GM10248 (cell line): ENCODE measurements at regions not wholly inside any gene's neighbourhood (a gene's known extent, or its start where the extent isn't known, plus 50 kb on each side); places are given as distances from the start of the nearest gene placed in this dataset.

ENCODE experiments used
- CTCF ChIA-PET: fragments of 300-600 bp; sonication (Branson Sonifier 250); formaldehyde crosslinking; extraction: SDS; loops from one replicate; lab custom pipeline; 2021; ENCODE audit warnings: antibody characterized with exemption; lab: Yijun Ruan, JAX
- POLR2A ChIA-PET: fragments of 350-650 bp; sonication (Branson Sonifier 250); formaldehyde crosslinking; extraction: SDS; loops from one replicate; lab custom pipeline; 2020; ENCODE audit warnings: antibody characterized with exemption; lab: Yijun Ruan, JAX
- DNase-seq: peaks from one replicate; pipeline ENCODE4 v3.0.0; 2012; ENCODE audit errors: extremely low spot score
- CTCF ChIP-seq: IDR thresholded peaks from 2 replicates; pipeline ENCODE4 v1.5.1; 2012; ENCODE audit warnings: mild to moderate bottlenecking, low read depth; ENCODE audit errors: extremely low read depth, missing control alignments, control extremely low read depth

DNA sequence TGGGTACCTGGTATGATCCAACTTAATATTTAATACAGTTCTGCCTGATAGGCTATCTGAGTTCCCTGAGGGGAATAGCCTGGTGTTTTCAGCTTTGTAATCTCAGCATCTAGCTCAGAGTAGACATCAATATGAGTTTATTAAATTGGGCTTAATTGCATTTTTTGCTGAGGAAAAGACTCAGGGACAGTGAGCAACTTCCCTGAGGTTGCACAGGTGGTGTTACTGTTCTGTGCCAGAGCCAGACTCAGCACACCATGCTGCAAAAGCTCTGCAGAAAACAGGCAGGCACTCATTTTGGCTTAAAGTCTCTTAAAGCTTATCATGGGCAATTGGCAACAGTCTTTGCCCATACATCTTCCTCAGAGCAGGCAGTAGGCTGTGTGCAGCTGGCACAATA lies 90.5 kb upstream of the JUN start:
- POLR2A ChIA-PET: no interaction called here
- CTCF ChIA-PET: interaction anchor here (0.9 to 1.5 kb wide), 3 partner anchors 9 to 27 kb away, joined by 3 read pairs; no protein-coding TSS in a partner anchor
- DNase-seq: no peak
- TF ChIP-seq CTCF: no peak

DNA sequence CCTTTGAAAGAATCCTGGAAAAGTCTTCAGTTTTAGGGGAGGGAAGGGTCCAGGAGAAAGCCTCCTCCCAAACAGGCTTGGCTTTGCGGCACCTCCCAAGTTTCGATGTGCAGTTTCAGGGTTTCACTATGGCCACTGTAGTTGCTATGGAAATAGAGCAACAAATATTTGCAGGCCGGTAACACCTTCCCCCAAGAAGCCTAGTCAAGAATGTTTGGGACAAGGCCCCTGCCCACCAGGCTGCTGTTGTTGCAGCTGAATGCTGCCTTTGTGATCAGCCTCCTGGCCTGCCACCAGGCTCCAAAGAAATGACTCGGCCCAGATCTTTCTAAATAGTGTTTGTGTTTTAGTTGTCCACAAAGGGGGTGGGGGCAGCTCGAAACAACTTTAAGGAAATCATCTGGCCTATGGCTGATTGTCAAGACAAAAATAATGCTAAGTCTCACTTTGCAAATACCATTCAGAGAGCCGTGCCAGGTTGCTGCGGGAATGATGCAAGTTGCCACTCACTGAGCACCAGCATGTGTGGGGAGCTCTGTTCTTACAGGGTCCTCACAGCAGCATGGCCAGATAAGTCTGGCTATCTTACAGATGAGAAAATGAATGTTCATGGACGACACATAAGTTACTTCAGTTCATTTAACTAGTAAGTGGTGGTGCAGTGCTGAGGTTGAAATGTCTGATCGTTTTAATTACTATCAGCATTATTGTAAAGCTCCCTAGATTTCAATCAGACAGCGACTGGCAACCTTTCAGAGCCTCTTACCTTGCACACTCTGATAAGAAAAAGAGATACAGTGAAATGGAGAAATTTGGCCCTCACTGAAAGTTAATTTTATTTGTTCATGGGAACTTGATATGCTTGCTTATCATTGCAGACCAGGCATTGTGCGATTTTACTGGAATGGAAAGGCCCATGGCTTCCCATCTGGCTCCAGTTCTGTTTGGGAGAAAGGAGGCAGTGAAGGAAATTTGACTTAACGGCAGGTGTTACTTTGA lies 91.2 kb upstream of the JUN start:
- DNase-seq: no peak
- ChIA-PET CTCF (interaction anchor here (0.9 to 1.5 kb wide), 3 partner anchors 9 to 26 kb away, joined by 3 read pairs; no protein-coding TSS in a partner anchor), POLR2A (no interaction called here)
- TF ChIP-seq CTCF: no peak

DNA sequence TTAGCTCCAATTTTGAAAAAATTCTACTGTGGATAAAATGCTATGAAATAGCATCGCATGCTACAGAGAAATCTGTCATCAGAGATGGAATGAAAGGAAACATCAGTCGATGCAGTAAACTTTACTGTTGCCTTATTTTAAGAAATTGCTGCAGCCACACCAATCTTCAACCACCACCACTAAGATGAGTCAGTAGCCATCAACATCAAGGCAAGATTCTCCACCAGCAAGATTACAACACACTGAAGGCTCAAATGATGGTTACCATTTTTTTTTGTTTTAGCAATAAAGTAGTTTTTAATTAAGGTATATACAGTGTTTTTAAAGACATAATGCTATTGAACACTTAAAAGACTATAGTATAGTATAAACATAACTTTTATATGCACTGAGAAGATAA lies 95.6 kb upstream of the JUN start:
- no peak for TF ChIP-seq CTCF
- CTCF ChIA-PET: interaction anchor here (2.0 kb wide), 1 partner anchor 21 kb away, joined by 6 read pairs; no protein-coding TSS in a partner anchor
- POLR2A ChIA-PET: no interaction called here
- DNase-seq: no peak

DNA sequence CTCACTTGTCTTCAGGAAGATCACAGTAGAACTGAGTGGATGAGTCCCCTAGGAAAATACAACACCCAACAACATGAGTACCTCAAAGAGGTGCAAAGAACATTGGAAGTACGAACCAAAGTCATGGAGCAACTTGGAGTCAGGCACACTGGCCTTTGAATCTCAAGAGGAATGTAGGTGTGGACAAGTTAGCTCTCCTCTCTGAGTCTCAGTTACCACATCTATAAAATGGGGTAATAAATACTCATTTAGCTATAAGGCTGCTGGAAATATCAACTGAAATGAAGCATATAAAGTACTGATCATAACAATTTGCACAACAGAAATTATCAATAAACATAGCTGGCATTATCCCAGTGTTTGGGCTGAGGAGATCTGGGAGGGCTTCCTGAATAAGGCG lies 96.7 kb upstream of the JUN start:
- POLR2A ChIA-PET: no interaction called here
- CTCF ChIA-PET: interaction anchor here (0.6 to 2.0 kb wide), 4 partner anchors 9 to 19 kb away, joined by 3 to 6 read pairs (median 3); no protein-coding TSS in a partner anchor
- TF ChIP-seq CTCF: no peak
- DNase-seq: no peak

GRCh38 chr1:58881471-58881994 lies 97.7 kb upstream of the JUN start:
- ChIA-PET POLR2A (no interaction called here), CTCF (interaction anchor here (0.6 to 1.5 kb wide), 2 partner anchors 14 to 26 kb away, joined by 3 read pairs; no protein-coding TSS in a partner anchor)
- no peak for TF ChIP-seq CTCF
- no peak for DNase-seq

DNA sequence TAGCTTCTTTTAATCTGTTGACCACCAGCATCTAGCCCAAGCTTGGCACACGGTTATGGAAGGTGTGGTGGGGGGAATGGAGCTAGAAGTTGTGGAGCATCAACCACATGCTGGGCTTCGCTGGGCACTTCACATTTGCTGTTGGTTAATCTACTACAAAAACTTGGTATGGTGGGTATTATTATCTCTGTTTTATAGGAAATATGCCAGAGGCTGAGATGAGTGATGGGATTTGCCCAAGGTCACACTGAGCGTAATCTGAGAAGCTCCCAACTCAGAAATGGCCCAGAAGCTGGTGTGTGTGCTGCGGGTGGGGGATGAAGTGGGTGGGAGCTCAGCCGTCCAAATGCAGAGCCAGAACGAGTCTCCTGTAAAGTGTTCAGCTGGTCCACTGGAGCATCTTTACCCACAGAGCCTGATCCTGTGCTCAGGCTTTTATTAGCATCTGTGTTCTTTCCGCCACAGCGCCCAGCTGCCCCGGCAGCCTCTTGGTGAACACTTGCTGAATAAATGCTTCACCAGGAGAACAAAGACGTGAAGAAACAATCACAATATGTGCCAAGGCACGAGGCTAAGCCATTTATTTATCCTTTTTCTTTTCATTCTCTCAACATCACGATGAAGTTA lies 98.6 kb upstream of the JUN start:
- TF ChIP-seq CTCF: no peak
- ChIA-PET POLR2A (interaction anchor here (0.7 kb wide), 1 partner anchor 176 kb away, joined by 3 read pairs; no protein-coding TSS in a partner anchor), CTCF (interaction anchor here (1.1 to 1.5 kb wide), 3 partner anchors 11 to 25 kb away, joined by 3 read pairs; no protein-coding TSS in a partner anchor)
- no peak for DNase-seq
